ENCODE measurements at regions not wholly inside any gene's neighbourhood (a gene's known extent, or its start where the extent isn't known, plus 50 kb on each side); places are given as distances from the start of the nearest gene placed in this dataset.

DNA sequence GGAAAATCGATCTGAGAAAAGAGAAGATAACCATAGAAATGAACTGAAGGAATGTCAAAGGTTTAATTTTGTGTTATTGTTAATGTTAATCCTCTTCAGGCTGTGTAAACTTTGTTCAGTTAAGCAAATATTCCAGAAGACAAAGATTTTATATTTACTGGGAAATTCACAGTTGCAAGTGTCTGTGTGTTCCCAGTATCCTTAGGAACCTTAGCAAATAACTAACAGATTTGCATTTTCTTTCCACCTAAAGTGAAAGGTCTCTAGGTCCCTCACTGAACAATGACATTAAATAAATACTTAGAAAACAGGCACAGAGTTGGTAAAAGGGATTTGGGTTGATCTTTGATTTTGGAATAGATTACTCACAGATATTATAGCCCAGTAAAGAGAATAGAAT, 324.7 kb downstream of the C4orf33 start:
- ATAC-seq = no peak
- no peak for DNase-seq

DNA sequence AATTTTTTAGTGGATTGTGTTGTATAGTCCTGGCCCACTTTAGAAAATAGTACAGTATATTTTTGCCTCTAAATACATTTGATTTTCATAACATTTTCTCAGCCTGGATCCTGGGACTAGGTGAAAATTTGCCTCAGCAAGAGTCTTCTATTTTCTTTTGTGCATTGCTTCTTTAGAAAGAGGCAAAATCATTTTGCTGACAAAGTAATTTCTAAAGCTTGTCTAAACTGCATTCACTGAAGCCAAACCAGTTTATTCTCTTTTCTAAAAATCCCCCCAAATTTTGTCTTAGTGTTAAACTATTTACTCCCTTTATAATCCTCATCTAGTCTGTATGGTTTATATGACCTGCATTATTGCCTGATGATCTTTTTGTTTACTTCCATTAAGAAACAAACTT, 326.3 kb downstream of the C4orf33 start:
- no peak for ATAC-seq
- DNase-seq = no peak

DNA sequence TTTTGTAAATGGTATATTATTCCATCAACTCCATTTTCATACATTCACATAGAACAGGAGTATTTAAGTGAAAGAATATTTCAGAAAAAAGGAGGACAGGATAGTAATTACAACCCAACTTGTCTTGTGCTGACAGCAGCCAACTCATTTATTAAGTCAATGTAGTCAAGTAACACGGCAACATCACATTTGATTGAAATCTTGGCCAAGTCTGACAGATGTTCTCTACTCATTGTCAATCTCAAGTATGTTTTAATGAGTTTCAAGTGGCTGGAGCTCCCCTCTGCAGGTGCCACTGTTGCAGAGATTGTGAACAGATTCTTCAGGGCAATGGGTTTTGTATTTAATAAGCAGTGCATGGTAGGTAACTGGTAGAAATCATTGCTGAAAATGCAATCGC, 332.5 kb downstream of the C4orf33 start:
- ATAC-seq = no peak
- no peak for DNase-seq

DNA sequence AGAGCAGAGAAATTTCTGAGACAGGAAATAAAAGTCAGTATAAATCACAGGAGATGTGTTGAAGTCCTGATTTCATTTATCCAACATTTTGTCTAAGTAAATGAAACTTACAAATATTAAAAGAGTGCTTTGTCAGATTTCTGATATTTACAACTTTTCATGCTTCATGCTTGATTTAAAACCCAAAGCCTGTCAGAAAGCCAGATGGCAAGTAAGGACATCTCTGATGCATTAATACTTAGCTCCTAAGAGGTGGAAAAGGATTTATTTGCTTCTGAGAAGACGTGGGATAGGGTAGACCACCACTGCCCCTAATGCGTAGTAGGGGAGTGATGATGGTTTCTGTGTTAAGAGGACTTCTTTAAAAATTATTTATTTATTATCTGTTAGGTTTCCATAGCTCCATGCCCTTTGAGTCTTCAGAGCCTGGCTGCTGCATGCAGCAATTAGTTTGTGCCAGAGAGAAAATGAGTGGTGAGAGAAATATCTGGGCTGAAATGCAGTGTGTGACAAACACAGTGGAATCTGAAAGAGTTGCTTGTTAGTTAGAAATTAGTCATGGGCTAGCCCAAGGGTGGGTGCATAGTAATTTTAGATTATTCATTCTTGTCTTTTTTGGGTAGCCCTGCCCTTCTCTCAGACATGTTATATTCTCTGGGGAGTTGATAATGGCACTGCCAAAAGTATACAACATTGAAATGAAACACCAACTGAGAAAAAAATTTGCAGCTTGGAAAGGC, 333.8 kb downstream of the C4orf33 start:
- ATAC-seq = no peak
- no peak for DNase-seq

DNA sequence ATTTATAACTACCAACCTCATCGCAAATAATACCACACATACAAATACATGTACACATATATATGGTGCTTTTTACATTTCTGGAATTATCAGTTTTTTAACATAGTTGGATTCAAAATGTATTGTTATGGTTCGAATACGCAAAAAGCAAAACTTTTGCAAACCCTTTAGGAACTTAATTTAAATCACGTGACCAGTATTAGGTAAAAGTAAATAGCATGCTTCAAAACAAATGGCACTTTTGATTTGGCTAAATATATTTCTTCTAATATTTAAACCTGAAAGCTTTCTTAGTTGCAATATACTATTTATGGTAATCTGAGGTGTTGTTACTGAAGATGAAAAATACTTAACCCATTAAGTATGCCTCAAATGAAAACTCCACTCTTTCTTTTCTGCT, 341.4 kb downstream of the C4orf33 start:
- DNase-seq = no peak
- ATAC-seq = no peak

DNA sequence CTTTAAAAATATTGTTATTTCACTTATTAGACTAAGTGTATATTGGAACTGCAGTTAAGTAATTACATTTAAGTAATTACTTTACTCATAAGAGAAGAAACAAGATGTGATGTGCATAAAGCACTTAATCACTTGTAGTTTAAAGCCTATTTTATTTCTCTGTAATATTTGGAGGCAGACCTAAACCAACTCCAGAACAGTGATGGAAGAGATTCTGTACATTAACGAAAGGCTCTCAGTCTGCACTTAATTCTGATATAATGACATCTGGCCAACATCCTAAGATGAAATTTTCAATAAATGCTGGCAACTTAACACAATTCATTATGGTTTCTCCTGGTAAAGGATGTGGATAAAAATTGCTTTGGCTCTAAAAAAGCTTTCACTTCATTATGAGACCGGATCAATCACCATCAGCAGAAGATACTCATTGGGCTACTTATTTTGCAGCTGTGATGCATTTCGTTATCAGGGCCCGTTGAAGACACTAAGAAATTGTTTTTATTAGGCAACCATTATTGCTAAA, 342.6 kb downstream of the C4orf33 start:
- DNase-seq = no peak
- ATAC-seq = no peak

DNA sequence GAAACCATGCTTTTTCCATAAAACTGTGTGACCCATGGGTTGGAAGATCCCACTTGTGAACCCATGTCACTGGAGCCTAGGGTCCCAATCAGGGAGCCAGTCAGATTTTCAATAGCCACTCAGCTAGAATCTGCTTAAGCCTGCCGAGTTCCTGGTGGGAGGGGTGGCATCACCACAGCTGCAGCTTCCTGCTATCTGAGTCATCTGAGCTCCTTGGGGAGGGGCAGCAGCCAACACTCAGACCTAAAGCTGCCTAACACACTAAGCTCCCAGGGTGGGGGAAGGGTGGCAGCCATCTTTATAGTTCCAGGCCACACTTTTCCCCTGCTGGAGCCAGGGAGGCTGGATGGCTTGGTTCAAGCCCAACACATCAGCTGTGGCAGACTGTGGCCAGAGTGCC, 350.1 kb downstream of the C4orf33 start:
- DNase-seq (no peak), ATAC-seq (no peak)

DNA sequence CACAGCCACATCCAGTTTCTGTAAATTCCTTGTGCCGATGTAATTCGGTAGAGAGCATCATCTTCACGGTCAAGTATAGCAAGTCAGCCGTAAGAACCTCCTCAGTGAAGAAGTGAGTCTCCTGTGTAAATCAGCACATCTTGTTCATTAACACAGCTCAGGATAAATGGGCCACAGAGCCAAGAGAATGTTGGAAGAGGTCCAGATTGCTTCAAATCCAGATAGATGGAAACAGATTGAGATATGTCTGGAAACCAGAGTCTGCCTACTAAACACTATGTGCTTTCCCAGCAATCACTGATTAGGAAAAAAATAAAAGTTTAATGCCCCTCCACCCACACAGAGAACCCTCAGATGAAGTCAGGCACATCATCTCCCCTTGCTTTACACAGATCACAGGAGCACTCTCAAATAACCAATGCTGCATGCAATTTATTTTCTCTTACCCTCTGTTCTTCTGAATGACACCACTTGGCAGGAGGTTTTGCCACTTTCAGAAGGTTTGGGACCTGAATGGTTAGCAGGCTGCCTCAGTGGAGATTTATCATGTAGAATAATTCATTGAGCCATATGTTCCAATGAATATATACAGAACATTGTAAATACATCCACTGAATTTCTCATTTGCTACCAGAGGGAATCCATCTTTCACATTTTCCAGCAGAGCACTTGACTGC, 357.7 kb downstream of the C4orf33 start:
- ATAC-seq (no peak), DNase-seq (no peak)

DNA sequence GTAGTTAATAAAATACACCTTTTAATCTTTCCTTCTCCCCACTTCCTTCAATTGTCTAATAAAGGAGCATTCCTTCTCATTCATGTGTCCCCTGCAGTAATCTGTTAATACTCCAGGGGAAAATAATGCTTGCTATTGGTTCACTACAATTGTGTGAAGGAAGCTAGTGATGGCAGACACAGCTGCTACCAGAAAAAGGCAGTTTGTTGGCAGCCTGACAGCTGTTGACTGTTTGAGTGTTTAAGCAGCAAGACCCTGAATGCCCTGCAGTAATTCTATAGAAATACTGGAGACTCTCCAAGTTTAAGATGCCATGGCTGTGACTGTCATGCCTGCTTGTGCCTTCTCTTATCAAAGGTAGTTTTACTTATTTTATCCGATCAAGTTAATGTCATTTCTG, 359.5 kb downstream of the C4orf33 start:
- no peak for DNase-seq
- no peak for ATAC-seq

DNA sequence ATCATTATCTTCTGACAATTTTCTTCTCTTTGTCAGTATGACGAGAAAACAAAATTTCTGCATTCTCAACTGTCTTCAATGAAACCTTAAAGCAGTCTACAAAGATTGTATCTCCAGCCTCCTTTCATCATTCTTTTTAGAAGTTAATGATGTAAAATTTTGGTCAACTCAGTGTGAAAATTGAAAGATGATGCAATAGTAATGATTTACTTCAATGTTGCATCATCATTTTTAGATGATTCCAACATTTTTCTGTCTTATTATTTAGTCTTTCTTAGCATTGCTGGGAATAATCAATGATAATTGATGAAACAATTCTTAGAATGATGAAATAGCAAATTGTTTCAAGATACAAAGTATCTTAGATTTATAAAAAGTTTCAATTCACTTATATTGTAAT, 372.7 kb downstream of the C4orf33 start:
- ATAC-seq = no peak

DNA sequence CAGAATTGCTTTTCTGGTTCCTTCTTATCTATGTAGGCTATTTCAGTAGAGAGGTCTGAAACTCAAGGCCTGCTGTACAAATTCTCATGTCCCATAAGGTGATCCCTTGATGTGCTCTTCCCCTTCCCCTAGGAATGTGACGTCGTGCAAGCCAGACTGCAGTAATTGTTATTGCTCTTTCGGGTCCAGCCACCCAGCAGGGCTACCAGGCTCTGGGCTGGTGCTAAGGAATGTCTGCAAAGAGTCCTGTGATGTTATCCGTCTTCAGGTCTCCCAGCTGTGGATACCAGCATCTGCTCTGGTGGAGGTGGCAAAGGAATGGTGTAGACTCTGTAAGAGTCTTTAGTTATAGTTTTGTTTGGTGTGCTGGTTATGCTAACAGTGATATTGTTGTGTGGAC, 378.7 kb downstream of the C4orf33 start:
- ATAC-seq = no peak
- DNase-seq = no peak

More for the DNA sequence above, 372.7 kb downstream of the C4orf33 start:
- no peak for DNase-seq

DNA sequence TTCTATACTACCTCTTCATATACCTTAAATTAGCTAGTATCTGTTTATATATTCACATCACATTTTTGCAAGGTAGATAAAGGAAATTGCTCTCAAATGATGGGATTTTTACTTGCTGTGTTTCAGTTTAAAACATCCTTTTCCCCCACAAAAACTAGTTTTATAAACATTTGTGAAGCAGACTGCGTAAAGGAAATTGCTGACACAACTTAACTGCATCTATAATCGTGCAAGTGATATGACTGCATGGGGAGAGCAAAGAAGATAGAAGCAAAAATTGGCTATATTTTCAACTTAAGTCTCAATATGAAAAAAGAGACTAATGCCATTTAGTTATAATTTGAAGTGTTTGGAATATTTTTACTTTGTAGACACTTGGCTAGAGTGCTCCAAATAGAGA, 385.2 kb downstream of the C4orf33 start:
- no peak for ATAC-seq

DNA sequence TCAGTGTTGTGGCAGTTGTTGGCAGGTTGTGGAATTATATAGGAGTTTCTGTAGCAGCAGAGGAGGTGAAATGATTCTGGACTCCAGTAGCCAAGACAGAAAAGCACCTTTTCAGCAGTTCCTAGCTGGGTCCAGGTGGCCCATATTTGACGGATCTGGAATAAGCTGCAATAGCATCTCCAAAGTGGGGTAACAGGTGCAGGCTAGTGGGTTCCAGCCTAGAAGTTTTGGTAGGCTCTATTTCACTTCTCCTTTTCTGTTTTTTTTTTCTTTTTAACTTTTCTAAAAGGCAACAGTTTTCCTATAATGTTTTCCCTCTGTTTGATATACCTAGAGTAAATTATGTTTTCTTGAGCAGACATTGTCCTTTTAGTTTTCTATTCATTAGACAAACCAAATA, 392.5 kb downstream of the C4orf33 start:
- DNase-seq (no peak), ATAC-seq (no peak)

More for the DNA sequence above, 385.2 kb downstream of the C4orf33 start:
- no peak for DNase-seq

DNA sequence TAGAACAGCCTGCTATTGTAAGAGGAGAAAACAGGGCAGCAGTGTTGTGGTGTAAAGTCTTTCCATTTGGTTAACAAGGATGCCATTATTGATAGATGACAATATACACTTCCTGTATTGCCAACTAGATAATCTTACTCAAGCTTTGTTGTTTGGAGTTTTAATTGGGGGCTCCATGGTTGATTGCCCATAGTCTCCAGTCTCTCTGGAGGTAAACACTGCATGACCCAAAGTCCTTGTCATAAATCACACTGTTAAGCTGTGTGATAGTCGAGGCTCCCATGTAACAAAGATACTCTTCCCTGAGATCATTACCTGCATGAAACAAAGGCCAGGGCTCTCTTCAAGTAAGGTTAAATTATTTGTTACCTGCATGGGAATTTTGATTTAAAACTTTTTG, 394.6 kb downstream of the C4orf33 start:
- ATAC-seq = no peak

DNA sequence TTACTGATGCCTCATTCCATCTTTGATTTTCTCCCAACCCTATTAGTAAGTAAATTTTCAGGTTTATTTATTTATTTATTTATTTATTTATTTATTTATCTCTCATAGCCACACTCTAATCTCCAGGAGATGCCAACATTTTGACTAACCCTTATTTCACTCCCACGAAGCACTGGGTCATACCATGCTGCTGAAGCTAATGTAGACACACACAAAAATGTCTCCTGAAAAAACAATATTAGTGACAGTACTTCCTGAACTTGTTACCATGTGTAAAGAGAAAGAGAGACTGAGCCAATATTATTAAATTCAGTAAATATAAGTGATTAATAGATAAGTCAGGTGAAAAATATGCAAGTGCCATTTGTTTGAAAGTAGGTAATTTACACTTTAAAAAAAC, 402.7 kb downstream of the C4orf33 start:
- ATAC-seq = no peak
- DNase-seq = no peak

More for the DNA sequence above, 394.6 kb downstream of the C4orf33 start:
- DNase-seq = no peak

DNA sequence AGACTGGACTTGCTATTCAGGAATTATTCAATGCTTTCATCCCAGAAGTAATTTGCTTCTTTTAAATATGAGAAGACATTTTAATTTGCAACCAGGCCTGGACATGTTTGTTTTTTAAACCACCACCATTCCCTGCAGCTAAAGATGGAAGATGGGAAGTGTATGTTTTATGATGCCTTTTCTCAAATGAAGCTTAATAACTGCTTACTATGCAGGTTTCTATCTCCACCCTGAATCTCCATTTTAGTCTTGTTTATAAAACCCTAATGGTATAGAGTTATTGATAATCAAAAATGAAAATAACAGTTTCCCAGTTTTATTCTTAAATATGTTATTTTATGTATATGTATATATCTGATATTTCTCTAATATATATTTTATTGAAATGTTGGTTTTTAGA, 418.9 kb downstream of the C4orf33 start:
- no peak for ATAC-seq
- DNase-seq = no peak

DNA sequence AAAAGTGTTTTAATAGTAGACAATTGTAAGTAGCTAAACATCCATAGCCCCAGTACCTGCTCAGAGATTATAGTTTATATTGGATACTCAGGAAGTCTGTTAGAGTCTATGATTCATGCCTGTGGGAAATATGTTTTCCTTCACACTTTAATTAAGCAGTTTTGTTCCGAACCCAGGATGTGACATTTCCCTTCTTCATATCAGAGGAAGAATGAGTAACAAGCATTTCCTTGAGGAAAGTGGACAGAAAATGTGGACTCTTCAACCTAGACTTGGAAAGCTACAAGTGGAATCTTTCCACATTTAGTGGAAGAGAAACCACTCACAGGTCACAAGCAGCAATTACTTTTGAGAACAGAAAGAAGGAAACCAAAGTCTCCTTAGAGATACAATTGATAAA, 419.4 kb downstream of the C4orf33 start:
- ATAC-seq = no peak
- DNase-seq = no peak

DNA sequence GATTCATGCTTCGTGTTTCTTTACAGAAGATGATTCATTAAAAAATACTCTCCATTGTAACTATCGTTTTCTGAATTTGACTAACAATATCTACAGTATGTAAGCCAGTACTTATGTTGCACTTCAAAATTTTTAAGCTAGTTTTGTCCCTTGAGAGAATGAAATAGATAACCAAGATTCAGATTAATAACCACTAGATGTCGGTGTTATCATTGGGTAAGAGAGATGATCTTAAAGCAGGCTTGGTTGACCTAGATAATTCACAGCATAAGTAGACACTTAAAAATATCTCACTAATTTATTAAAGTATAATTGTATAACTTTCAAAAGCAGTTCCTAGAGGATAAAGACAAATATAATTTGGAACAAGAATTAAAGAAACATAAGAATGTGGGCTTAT, 430.9 kb downstream of the C4orf33 start:
- DNase-seq (no peak), ATAC-seq (no peak)

DNA sequence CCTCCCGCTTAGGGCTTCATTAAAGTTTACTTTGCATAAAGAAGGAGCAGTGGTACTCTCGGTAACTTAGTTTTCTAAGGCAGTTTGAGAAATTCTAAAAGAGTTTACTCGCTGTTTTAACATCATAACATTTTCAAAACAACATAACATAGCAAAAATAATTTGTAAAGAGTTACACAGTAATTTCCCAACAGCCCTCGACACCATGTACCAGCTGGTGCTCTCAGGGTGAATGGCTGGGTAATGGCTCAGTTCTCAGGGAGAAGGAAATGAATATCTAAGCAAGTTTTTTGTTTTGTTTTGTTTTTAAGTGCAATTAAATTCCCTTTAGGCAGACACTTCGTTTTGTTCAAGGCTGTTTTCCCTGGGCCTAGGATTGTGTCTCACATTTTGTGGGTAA, 435.3 kb downstream of the C4orf33 start:
- ATAC-seq (no peak), DNase-seq (no peak)

DNA sequence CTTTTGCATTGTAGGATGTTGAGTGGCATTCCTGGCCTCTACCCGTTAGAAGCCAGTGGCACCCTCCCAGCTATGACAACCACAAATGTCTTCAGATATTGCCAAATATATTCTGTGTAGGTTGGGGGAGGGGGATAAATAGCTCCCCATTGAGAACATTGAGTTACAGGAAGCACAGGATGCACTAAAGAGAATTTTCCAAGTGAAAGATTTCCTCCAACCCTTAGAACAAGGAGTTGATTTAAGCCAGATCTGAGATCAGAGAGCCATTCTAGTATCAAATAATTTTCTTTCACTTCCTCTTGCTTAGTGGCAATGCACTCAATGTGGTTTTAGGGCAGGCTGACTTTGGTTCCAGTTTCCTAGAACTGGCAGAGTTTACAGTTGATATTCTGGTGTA, 436.6 kb downstream of the C4orf33 start:
- no peak for DNase-seq
- no peak for ATAC-seq

DNA sequence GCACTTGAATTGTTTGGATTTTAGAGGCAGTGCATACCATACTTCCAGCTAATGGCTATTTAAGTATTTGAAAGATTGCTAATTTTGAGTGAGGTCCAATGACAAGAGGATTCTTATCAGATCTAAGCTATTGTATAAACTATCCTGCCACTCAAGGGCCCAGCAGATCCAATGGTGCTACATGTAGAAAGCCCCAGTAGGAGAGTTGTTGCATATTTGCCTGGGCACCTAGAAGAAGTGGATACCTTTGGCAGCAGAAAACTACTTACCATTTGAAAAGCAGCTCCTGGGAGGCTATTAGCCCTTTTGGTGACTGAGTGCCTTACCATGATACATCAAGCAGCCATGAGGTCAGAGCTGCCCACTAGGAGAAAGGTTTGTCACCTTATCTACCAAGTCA, 447.3 kb downstream of the C4orf33 start:
- DNase-seq = no peak
- no peak for ATAC-seq

DNA sequence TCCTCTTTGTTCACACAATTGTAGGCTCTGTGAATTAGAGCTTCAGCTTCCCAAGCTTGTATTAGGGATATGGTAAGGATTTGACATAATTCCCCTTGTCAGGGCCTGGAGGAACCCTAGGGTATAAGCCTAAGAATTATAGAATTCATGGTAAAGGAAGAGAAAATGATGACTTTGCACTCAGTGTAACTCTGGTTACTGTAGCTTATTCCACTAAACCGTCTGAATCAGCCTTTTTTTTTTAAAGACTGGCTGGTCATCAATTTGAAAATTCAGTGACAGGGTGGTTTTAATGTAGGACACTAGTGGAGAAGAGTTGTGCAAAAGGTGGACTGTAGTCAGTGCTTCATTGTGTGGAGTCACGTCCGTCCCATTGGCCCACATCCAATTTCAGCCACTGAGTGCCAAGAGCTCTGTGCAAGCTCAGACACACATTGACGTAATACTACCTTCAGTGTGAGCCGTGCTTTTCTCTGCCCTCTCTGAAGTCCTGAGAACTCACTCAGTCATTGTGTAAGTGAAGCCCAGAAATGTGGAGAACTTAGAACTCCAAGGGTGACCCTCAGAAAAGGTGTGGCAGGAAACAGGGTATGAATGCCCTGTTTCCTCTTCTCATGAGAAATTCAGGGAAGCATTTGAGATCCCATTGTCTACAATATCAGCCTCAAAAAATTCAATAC, 449.8 kb downstream of the C4orf33 start:
- ATAC-seq = no peak
- DNase-seq = no peak

DNA sequence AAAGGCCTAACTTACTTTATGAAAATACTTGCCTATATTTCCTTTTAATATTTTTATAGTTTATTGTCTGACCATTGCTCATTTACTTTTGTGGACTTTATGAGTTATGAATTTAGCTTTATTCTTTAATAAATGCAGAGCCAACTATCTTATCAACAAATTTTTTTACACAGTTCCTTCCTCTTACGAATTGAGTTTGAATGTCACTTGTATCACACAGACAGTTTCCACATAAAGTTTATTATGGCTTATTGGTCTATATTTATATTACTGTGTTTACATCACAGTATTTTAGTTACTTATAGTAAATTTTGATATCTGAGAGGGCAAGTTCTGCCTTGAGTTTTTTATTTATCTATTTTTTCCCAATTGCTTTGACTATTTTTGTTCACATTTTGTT, 450.6 kb downstream of the C4orf33 start:
- no peak for ATAC-seq
- DNase-seq = no peak

Measured in stimulated activated naive CD8-positive, alpha-beta T cell treated with anti-CD3 and anti-CD28 coated beads, Interleukin-15, Interleukin-2, amounts not matched to agents 100 U/mL and 50 U/mL, for 24 hours (primary cell).